ENCODE measurements at regions not wholly inside any gene's neighbourhood (a gene's known extent, or its start where the extent isn't known, plus 50 kb on each side); places are given as distances from the start of the nearest gene placed in this dataset.

GRCh38 chr10:3418926-3419325, 246.3 kb upstream of the PITRM1 start:
- no peak for DNase-seq (ENCODE audit: low read depth)
- no peak overlapping the region for H3K4me3 ChIP-seq (replicated peaks; ENCODE audit: low read depth, low read length)
- TF ChIP-seq CTCF (IDR thresholded peaks at IDR 0.05; ENCODE audit: low read length, missing control alignments): no peak

GRCh38 chr10:3418041-3418754, 245.6 kb upstream of the PITRM1 start:
- no peak for TF ChIP-seq CTCF (IDR thresholded peaks at IDR 0.05; ENCODE audit: low read length, missing control alignments)
- DNase-seq (ENCODE audit: low read depth): no peak
- no peak overlapping the region for H3K4me3 ChIP-seq (replicated peaks; ENCODE audit: low read depth, low read length)

GRCh38 chr10:3417096-3417495, 244.5 kb upstream of the PITRM1 start:
- no peak for TF ChIP-seq CTCF (IDR thresholded peaks at IDR 0.05; ENCODE audit: low read length, missing control alignments)
- no peak overlapping the region for H3K4me3 ChIP-seq (replicated peaks; ENCODE audit: low read depth, low read length)
- no peak for DNase-seq (ENCODE audit: low read depth)

GRCh38 chr10:3415878-3416605, 243.5 kb upstream of the PITRM1 start:
- no peak for TF ChIP-seq CTCF (IDR thresholded peaks at IDR 0.05; ENCODE audit: low read length, missing control alignments)
- no peak for DNase-seq (ENCODE audit: low read depth)
- H3K4me3 ChIP-seq (replicated peaks; ENCODE audit: low read depth, low read length): no peak overlapping the region

GRCh38 chr10:3415038-3415736, 242.6 kb upstream of the PITRM1 start:
- no peak for TF ChIP-seq CTCF (IDR thresholded peaks at IDR 0.05; ENCODE audit: low read length, missing control alignments)
- H3K4me3 ChIP-seq (replicated peaks; ENCODE audit: low read depth, low read length): no peak overlapping the region
- DNase-seq (ENCODE audit: low read depth): no peak

GRCh38 chr10:3414667-3415023, 242.1 kb upstream of the PITRM1 start:
- no peak overlapping the region for H3K4me3 ChIP-seq (replicated peaks; ENCODE audit: low read depth, low read length)
- no peak for DNase-seq (ENCODE audit: low read depth)
- no peak for TF ChIP-seq CTCF (IDR thresholded peaks at IDR 0.05; ENCODE audit: low read length, missing control alignments)
